ENCODE measurements at regions not wholly inside any gene's neighbourhood (a gene's known extent, or its start where the extent isn't known, plus 50 kb on each side); places are given as distances from the start of the nearest gene placed in this dataset.
"Not testable (repeated sequence)": the region's sequence is repeated elsewhere in the genome, so short reads cannot be mapped to it uniquely, and the experiment has no call there.

- in situ Hi-C loops (cut with HindIII; ENCODE audit: low sequenced_read_pairs) = no loop called here
- no peak for DNase-seq (ENCODE audit: low spot score)
Observed at GRCh38 chr1:38587766-38588165, 271.8 kb downstream of the RRAGC start.

DNA sequence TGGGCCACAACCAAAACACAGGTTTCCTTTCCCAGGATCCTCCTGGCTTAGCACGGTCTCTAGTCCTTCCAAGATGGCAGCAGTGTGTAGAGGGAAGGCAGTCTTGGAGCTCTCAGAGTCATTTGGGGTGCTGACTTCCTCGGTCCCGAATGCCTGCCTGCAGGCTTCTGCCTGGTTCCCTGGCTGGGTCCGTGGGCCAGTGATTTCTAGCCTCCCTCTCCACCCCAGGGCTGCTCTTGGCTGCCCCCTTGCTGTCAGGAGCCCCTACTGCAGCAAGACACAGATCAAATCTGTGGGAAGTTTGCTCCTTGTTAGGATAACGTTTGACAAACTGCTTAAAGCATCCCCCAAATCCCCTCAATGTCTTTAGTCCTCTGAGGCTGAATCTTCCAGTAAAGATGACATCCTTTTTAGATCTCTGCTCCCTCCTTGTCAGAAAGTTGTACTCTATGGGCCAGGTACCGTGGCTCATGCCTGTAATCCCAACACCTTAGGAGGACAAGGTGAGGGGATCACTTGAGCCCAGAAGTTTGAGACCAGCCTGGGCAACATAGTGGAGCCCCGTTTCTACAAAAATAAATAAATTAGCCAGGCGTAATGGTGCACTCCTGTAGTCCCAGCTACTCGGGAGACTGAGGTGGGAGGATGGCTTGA is 272.5 kb downstream of the RRAGC start:
- in situ Hi-C loops (cut with HindIII; ENCODE audit: low sequenced_read_pairs) = no loop called here
- peak; percentile 2 for DNase-seq (ENCODE audit: low spot score)

DNA sequence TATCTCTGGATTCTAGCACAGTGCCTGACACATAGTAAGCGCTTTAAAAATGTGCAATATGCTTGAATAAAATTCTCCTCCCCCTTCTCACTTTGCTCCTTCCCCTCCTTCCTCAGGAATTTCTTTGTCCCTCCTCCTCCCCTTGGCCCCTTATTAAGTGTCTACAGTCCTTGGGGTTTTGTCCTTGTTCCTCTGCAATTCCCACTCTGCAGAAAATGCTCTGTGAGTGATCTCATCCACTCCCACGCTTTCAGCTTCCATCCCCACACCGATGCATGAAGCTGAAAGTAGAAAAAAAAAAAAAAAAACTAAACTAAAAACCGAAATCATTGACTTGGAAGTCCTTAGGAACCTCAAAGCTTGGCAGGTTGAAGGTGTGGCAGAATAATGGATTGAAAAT is 273.6 kb downstream of the RRAGC start:
- in situ Hi-C loops (cut with HindIII; ENCODE audit: low sequenced_read_pairs) = no loop called here
- DNase-seq (ENCODE audit: low spot score) = no peak

DNA sequence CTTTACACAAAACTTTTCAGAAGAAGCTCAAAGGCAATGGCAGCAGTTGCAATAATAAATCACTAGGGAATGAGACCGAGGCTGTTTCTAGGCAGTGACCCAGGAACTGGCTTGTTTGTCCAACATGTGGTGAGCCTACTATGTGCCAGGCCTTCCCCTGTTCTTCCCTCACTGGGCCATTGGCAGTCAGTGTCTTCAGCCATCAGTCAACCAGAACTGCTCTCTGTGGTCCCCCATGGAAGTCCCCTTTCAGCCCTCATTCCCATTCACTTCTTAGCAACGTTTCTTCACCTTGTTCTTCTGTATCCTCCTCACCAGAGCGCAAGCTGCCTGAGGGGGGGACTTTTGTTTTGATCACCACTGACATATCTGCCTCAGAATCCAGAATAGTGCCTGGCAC is 274.1 kb downstream of the RRAGC start:
- DNase-seq (ENCODE audit: low spot score) = no peak
- in situ Hi-C loops (cut with HindIII; ENCODE audit: low sequenced_read_pairs) = no loop called here

DNA sequence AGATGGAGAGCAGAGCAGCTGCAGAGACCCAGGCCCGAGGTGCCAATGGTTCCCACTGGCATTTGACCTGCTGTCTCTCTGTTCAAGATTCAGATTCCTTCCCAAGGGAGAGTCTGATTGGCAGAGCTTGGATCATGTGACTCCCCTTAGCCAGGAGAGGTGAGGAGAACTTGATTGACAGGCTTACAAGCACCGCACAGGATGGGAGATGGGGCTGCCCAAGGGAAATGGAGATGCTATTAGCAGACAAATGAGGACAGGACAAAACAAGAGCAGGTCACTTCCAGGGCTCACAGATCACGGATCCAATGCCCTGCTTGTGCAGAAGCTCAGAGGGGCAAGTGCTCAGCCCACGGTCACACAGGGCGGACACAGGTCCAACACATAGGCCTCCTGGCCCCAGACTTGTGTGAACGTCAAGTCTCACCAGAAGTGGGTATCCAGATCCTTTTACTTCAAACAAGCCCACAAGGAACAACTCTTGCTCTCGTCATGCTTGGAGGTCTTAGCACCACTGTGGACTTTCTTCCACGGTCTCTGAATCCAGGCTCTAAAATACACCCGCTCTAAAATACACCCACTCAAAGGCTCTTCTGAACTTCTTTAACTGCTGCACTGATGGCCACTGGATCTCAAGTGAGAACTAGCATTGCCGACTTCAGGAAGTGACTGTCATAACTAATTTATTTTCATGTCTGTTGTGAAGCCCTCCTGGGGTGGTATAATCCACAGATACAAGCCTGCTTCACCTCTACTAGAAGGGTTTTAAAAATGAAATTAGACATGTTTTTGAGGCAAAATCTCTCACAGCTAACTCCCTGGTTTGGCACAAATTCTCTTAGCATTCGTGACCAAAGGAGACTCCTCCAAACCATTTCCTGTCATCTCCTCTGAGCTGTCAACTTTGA is 274.9 kb downstream of the RRAGC start:
- in situ Hi-C loops (cut with HindIII; ENCODE audit: low sequenced_read_pairs) = no loop called here
- DNase-seq (ENCODE audit: low spot score) = no peak

DNA sequence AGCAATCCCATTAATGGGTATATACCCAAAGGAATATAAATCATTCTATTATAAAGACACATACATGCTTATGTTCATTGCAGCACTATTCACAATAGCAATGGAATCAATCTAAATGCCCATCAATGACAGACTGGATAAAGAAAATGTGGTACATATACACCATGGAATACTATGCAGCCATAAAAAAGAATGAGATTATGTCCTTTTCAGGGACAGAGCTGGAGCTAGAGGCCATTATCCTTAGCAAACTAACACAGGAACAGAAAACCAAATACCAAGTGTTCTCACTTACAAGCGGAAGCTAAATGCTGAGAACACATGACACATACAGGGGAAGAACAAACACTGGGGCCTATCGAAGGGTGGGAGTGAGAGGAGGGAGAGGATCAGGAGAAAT is 276.3 kb downstream of the RRAGC start:
- in situ Hi-C loops (cut with HindIII; ENCODE audit: low sequenced_read_pairs) = not testable (repeated sequence)

DNA sequence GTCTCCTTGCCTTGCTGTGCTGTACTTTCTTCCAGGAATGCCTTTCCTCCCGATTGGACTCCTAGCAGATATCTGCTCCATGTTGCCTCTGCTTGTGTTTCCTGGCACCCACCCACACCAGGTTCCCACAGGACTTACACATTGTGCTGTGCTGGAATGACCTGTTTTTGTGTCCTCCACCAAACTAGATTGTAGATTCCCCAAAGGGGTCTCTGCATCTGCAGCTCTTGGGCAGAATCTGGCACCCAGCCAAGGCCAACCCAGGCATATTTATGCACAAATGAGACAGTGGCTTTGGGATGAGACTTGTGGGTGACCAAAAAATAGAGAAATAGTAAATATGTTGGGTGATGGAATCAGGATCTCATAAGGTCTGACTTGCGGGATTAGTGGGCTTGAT is 278.2 kb downstream of the RRAGC start:
- DNase-seq (ENCODE audit: low spot score) = no peak
- in situ Hi-C loops (cut with HindIII; ENCODE audit: low sequenced_read_pairs) = no loop called here

More for the DNA sequence above, 276.3 kb downstream of the RRAGC start:
- not testable (repeated sequence) for DNase-seq (ENCODE audit: low spot score)

DNA sequence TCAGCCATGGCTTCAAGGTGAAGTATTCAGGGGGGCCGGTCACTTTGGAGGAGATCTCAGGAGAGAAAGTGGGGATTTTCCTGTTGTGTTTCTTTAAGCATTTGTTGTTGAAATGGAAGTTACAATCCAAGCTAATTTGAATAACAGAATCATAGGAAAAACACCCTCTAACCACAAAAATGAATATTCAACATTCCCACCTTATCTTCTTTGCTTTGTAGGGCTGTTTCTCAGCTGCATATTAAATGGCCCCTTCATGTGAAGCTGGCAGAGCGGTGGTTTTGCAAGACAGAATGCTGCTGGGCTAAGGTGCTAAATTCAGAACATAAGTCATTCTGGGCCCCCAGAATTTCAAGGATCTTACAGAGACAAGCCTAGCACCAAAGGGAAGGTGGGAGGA is 279.0 kb downstream of the RRAGC start:
- in situ Hi-C loops (cut with HindIII; ENCODE audit: low sequenced_read_pairs) = no loop called here
- DNase-seq (ENCODE audit: low spot score) = no peak

GRCh38 chr1:38579056-38579455 is 280.5 kb downstream of the RRAGC start:
- in situ Hi-C loops (cut with HindIII; ENCODE audit: low sequenced_read_pairs) = no loop called here
- no peak for DNase-seq (ENCODE audit: low spot score)

GRCh38 chr1:38578271-38578951 is 281.2 kb downstream of the RRAGC start:
- in situ Hi-C loops (cut with HindIII; ENCODE audit: low sequenced_read_pairs) = no loop called here
- no peak for DNase-seq (ENCODE audit: low spot score)

- DNase-seq (ENCODE audit: low spot score) = no peak
- in situ Hi-C loops (cut with HindIII; ENCODE audit: low sequenced_read_pairs) = no loop called here
Observed at GRCh38 chr1:38577937-38578270, 281.7 kb downstream of the RRAGC start.

GRCh38 chr1:38577385-38577784 is 282.2 kb downstream of the RRAGC start:
- in situ Hi-C loops (cut with HindIII; ENCODE audit: low sequenced_read_pairs) = no loop called here
- DNase-seq (ENCODE audit: low spot score) = no peak

DNA sequence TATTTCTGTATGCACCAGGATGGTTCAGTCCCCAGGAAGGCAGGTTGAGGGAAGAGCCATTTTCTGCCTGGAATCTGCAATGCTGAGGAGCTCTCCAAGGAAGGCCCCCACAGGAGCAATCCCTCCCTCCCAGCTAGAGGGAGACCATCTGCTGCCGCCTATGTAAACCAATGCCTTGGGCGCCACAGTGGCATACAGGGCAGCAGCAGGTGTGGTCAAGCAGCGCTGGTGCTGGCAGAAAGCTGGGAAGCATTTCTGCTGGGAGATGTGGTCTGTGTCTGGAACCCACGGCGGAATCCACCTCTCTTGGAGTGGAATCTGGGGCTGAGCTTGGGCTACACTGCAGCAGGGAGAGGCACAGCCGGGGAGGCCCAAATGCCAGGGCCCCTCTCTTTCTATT is 283.3 kb downstream of the RRAGC start:
- no peak for DNase-seq (ENCODE audit: low spot score)
- in situ Hi-C loops (cut with HindIII; ENCODE audit: low sequenced_read_pairs) = no loop called here

GRCh38 chr1:38571726-38572125 is 287.8 kb downstream of the RRAGC start:
- in situ Hi-C loops (cut with HindIII; ENCODE audit: low sequenced_read_pairs) = no loop called here
- DNase-seq (ENCODE audit: low spot score) = peak; percentile 2

DNA sequence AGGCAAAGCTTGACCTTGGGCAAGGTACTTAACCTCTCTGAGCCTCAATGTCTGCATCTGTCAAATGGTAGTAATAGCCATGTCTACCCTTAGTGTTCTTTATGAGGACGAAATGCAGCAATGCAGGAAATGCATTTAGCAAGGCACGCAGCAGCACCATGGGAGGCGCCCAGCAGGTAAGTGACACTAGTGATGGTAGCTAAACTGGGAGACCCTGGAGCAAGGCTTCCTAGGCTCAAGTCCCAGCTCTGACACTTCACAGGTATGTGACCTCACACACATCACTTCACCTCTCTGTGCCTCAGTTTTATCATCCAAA is 289.0 kb downstream of the RRAGC start:
- DNase-seq (ENCODE audit: low spot score) = no peak
- in situ Hi-C loops (cut with HindIII; ENCODE audit: low sequenced_read_pairs) = no loop called here

DNA sequence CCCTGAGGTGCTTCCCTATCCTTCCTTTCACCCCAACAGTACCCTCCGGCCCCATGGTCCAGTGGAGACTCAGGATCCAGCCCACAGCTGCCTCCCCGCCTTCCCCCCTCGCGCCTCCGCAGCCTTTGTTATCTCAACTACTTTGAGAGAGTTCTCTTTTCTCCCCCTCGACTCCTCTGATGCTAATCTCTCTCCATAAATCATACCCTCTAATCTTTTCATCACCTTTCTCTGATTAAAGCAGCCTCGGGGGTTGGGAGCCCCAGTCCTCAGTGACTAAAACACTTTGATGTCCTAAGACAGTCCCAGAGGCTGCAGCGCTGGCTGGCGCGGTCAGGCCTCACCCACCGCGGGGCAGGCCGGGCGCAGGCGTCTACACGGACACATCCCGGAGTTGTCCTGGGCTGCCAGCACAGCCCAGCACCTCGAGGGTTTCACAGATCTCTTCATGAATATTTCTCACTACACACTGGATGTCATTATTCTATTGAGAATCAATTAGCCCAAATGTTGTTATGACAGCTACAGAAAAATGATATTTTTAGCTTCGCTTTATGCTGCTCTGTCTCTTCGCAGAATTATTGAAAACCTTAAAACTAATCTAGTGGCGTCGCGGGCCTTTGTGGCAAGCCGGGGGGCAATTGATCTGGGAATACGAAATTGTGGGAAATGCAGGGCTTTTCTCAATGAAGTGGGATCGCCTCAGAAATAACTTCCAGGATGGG is 289.5 kb downstream of the RRAGC start:
- in situ Hi-C loops (cut with HindIII; ENCODE audit: low sequenced_read_pairs) = no loop called here
- DNase-seq (ENCODE audit: low spot score) = no peak

GRCh38 chr1:38568061-38568857 is 291.3 kb downstream of the RRAGC start:
- DNase-seq (ENCODE audit: low spot score) = no peak
- in situ Hi-C loops (cut with HindIII; ENCODE audit: low sequenced_read_pairs) = no loop called here

DNA sequence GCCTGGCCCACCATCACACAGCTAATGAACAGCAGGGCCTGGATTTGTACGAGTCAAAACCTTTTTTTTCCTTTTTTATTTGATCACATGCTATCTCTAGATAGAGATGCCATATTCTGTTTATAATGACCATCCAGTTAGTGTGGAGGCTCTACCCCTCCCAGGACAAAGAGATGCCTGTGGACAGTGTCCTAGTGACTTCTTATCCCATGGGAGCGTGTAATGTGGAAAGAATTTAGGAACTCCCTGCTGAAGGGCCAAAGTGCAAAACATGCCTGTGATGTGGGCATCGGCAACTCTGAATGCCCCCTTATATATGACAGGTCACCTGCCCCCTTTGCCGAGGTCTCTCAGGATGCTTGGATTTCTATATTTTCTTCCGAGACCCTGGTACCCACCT is 292.2 kb downstream of the RRAGC start:
- no peak for DNase-seq (ENCODE audit: low spot score)
- in situ Hi-C loops (cut with HindIII; ENCODE audit: low sequenced_read_pairs) = no loop called here

DNA sequence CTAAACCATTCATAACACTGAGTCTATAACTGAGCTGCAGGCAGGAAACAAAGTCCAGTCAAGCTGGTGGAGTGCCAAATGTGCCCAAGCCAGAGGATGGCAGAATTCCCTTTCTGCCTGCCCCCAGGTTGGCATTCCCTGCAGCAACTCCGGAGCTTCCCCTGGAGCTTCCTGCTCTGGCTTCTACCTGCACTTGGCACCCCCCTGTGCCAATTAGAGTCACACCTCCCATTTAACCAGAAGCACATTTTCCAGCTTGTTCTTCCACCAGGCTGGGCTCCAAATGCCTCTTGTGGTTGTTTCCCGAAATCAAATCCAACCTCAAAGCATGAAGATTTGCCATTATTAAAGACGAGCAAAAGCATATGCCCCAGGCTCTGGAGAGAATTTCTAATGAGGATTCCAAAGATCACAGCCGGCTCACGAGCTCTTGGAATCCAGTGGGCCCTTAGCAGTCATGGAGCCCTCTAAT is 294.5 kb downstream of the RRAGC start:
- DNase-seq (ENCODE audit: low spot score) = peak; percentile 27
- in situ Hi-C loops (cut with HindIII; ENCODE audit: low sequenced_read_pairs) = no loop called here
